ENCODE measurements at regions not wholly inside any gene's neighbourhood (a gene's known extent, or its start where the extent isn't known, plus 50 kb on each side); places are given as distances from the start of the nearest gene placed in this dataset.
"Not testable (repeated sequence)": the region's sequence is repeated elsewhere in the genome, so short reads cannot be mapped to it uniquely, and the experiment has no call there.

GRCh38 chr5:39624890-39625289, 200.1 kb upstream of the DAB2 start:
- no peak for DNase-seq

GRCh38 chr5:39624268-39624886, 199.6 kb upstream of the DAB2 start:
- DNase-seq, result no peak

GRCh38 chr5:39623291-39623865, 198.6 kb upstream of the DAB2 start:
- DNase-seq, result no peak

GRCh38 chr5:39622281-39622680, 197.5 kb upstream of the DAB2 start:
- DNase-seq, result no peak

GRCh38 chr5:39619168-39619818, 194.5 kb upstream of the DAB2 start:
- no peak for DNase-seq

GRCh38 chr5:39618391-39618790, 193.6 kb upstream of the DAB2 start:
- DNase-seq, result no peak

GRCh38 chr5:39616131-39616530, 191.4 kb upstream of the DAB2 start:
- DNase-seq, result no peak

- DNase-seq, result not testable (repeated sequence)
These were observed 186.3 kb upstream of the DAB2 start for GRCh38 chr5:39611076-39611475.

GRCh38 chr5:39608024-39608423, 183.2 kb upstream of the DAB2 start:
- no peak for DNase-seq

GRCh38 chr5:39606591-39606990, 181.8 kb upstream of the DAB2 start:
- DNase-seq, result no peak

- DNase-seq, result no peak
These were observed 181.1 kb upstream of the DAB2 start for GRCh38 chr5:39605588-39606575.

- no peak for DNase-seq
These were observed 180.4 kb upstream of the DAB2 start for GRCh38 chr5:39605145-39605544.

GRCh38 chr5:39604491-39604890, 179.7 kb upstream of the DAB2 start:
- no peak for DNase-seq

- no peak for DNase-seq
These were observed 175.1 kb upstream of the DAB2 start for GRCh38 chr5:39599721-39600431.

GRCh38 chr5:39598661-39599248, 174.0 kb upstream of the DAB2 start:
- no peak for DNase-seq

- DNase-seq, result no peak
These were observed 163.4 kb upstream of the DAB2 start for GRCh38 chr5:39588179-39588578.

GRCh38 chr5:39587675-39588074, 162.9 kb upstream of the DAB2 start:
- DNase-seq, result no peak

- DNase-seq, result no peak
These were observed 161.4 kb upstream of the DAB2 start for GRCh38 chr5:39586185-39586584.

- DNase-seq, result no peak
These were observed 160.1 kb upstream of the DAB2 start for GRCh38 chr5:39584927-39585326.

- no peak for DNase-seq
These were observed 156.1 kb upstream of the DAB2 start for GRCh38 chr5:39580702-39581453.

- no peak for DNase-seq
These were observed 155.0 kb upstream of the DAB2 start for GRCh38 chr5:39579750-39580149.

Data from stimulated activated CD4-positive, alpha-beta T cell treated with anti-CD3 and anti-CD28 coated beads, Interleukin-4, amount 100 ng/mL, for 4 hours (primary cell).